ENCODE measurements at regions not wholly inside any gene's neighbourhood (a gene's known extent, or its start where the extent isn't known, plus 50 kb on each side); places are given as distances from the start of the nearest gene placed in this dataset.

DNA sequence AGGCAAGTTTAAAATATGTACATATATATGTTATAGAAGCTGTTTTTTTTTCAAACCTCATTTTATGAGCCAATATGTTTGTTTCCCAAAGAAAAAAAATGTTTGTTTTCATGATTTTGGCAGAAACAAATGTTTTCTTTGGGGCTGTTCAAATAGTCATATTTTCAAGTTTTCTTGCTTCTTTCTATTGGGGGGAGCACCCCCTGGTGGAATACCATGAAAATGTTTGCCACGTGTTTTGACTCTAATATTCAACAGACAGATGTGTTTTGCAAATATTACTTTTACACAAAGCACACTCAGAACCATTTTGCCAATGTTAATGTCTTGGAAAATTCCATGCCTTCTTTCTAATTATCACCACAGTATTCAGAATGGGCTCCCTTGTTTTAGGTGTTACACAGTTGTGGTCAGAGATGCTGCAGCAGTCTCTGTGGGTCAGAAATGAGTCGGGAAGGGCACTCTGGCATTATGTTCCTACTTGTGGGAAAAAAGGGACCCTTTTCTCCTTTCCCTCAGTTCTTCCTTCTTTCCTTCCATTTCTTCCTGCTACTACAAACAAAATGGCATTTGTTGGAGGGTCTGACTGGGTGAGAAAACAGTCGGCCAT is 817.0 kb downstream of the TUSC7 start:
- peak; percentile 22 to 44 for DNase-seq (ENCODE audit: low read depth in 1 of 2, low spot score in 1 of 2)
- H3K36me3 ChIP-seq: no peaks in the 10 kb centered on the region
- TF ChIP-seq CTCF (IDR thresholded peaks at IDR 0.05; ENCODE audit: low read depth, low read length): peak; percentile 61
- H3K27ac ChIP-seq: no peak overlapping the region
- H3K4me1 ChIP-seq (ENCODE audit: low read depth): no peaks in the 10 kb centered on the region
- no peaks in the 10 kb centered on the region for H3K27me3 ChIP-seq
- H3K9me3 ChIP-seq (ENCODE audit: low read depth): no peaks in the 10 kb centered on the region
- no peak overlapping the region for H3K4me3 ChIP-seq

GRCh38 chr3:117527346-117527745 is 817.8 kb downstream of the TUSC7 start:
- Histone ChIP-seq H3K4me3 (no peak overlapping the region), H3K27ac (no peak overlapping the region), H3K27me3 (no peaks in the 10 kb centered on the region), H3K36me3 (no peaks in the 10 kb centered on the region), H3K9me3 (ENCODE audit: low read depth) (no peaks in the 10 kb centered on the region), H3K4me1 (ENCODE audit: low read depth) (no peaks in the 10 kb centered on the region)
- no peak for DNase-seq (ENCODE audit: low read depth in 1 of 2, low spot score in 1 of 2)
- TF ChIP-seq CTCF (IDR thresholded peaks at IDR 0.05; ENCODE audit: low read depth, low read length): no peak

GRCh38 chr3:117528688-117529087 is 819.1 kb downstream of the TUSC7 start:
- Histone ChIP-seq H3K4me3 (no peak overlapping the region), H3K9me3 (ENCODE audit: low read depth) (no peaks in the 10 kb centered on the region), H3K27ac (no peak overlapping the region), H3K4me1 (ENCODE audit: low read depth) (no peaks in the 10 kb centered on the region), H3K27me3 (no peaks in the 10 kb centered on the region), H3K36me3 (no peaks in the 10 kb centered on the region)
- TF ChIP-seq CTCF (IDR thresholded peaks at IDR 0.05; ENCODE audit: low read depth, low read length): no peak
- DNase-seq (ENCODE audit: low read depth in 1 of 2, low spot score in 1 of 2): no peak

- H3K27ac ChIP-seq: no peak overlapping the region
- TF ChIP-seq CTCF (IDR thresholded peaks at IDR 0.05; ENCODE audit: low read depth, low read length): no peak
- H3K9me3 ChIP-seq (ENCODE audit: low read depth): no peaks in the 10 kb centered on the region
- H3K27me3 ChIP-seq: no peaks in the 10 kb centered on the region
- H3K36me3 ChIP-seq: no peaks in the 10 kb centered on the region
- H3K4me3 ChIP-seq: no peak overlapping the region
- no peaks in the 10 kb centered on the region for H3K4me1 ChIP-seq (ENCODE audit: low read depth)
- no peak for DNase-seq (ENCODE audit: low read depth in 1 of 2, low spot score in 1 of 2)
These were observed 821.6 kb downstream of the TUSC7 start for GRCh38 chr3:117531078-117531767.

DNA sequence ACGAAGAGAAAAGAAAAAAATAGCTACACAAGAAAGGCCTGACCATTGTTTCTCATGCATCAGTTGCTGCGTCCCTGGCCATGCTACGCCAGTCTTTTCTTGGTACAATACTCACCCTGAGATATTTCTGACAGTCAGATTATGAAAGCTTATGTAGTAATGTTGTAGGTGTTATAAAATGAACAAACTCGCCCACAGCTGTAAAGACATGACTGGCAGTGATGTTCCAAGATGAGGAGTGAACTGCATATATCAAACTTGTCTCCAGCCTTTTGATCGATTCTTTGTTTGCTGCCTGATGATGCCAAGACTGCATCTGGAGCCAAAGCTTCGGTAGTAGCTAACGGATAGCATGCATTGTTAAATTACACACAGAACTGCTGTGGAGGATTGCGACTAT is 822.7 kb downstream of the TUSC7 start:
- Histone ChIP-seq H3K9me3 (ENCODE audit: low read depth) (no peaks in the 10 kb centered on the region), H3K36me3 (no peaks in the 10 kb centered on the region), H3K27ac (no peak overlapping the region), H3K4me3 (no peak overlapping the region), H3K27me3 (no peaks in the 10 kb centered on the region), H3K4me1 (ENCODE audit: low read depth) (no peaks in the 10 kb centered on the region)
- DNase-seq (ENCODE audit: low read depth in 1 of 2, low spot score in 1 of 2): no peak
- TF ChIP-seq CTCF (IDR thresholded peaks at IDR 0.05; ENCODE audit: low read depth, low read length): no peak

All from cardiac muscle cell (in vitro differentiated cells and primary cell).